GM19452 (cell line): ENCODE measurements at regions not wholly inside any gene's neighbourhood (a gene's known extent, or its start where the extent isn't known, plus 50 kb on each side); places are given as distances from the start of the nearest gene placed in this dataset.

Source experiments
- ATAC-seq: cut with Tn5 transposase; IDR thresholded peaks from one replicate; pipeline ENCODE4 v1.9.1; 2021; ENCODE audit not compliant: unreplicated experiment

- no peak for ATAC-seq
Measured at GRCh38 chr16:79303206-79303605, 297.3 kb downstream of the MAF start.

- ATAC-seq: no peak
Measured at GRCh38 chr16:79302731-79303130, 297.8 kb downstream of the MAF start.

GRCh38 chr16:79301051-79301450 lies 299.5 kb downstream of the MAF start:
- no peak for ATAC-seq

GRCh38 chr16:79298894-79299799 lies 301.4 kb downstream of the MAF start:
- no peak for ATAC-seq

GRCh38 chr16:79298476-79298875 lies 302.1 kb downstream of the MAF start:
- ATAC-seq: no peak

- ATAC-seq: no peak
Measured at GRCh38 chr16:79297805-79298204, 302.7 kb downstream of the MAF start.

- no peak for ATAC-seq
Measured at GRCh38 chr16:79297296-79297695, 303.2 kb downstream of the MAF start.

- ATAC-seq: no peak
Measured at GRCh38 chr16:79296491-79296890, 304.0 kb downstream of the MAF start.

- ATAC-seq: no peak
Measured at GRCh38 chr16:79295746-79296145, 304.8 kb downstream of the MAF start.

GRCh38 chr16:79295162-79295561 lies 305.4 kb downstream of the MAF start:
- no peak for ATAC-seq

- ATAC-seq: no peak
Measured at GRCh38 chr16:79294568-79294967, 306.0 kb downstream of the MAF start.

GRCh38 chr16:79293836-79294460 lies 306.6 kb downstream of the MAF start:
- ATAC-seq: no peak

- no peak for ATAC-seq
Measured at GRCh38 chr16:79288066-79288465, 312.5 kb downstream of the MAF start.

GRCh38 chr16:79287424-79287917 lies 313.1 kb downstream of the MAF start:
- no peak for ATAC-seq

- ATAC-seq: peak; percentile 93
Measured at GRCh38 chr16:79286646-79287423, 313.7 kb downstream of the MAF start.

- ATAC-seq: no peak
Measured at GRCh38 chr16:79284766-79285165, 315.8 kb downstream of the MAF start.

GRCh38 chr16:79283578-79283977 lies 317.0 kb downstream of the MAF start:
- ATAC-seq: no peak

GRCh38 chr16:79282806-79283205 lies 317.7 kb downstream of the MAF start:
- no peak for ATAC-seq

GRCh38 chr16:79278506-79278905 lies 322.0 kb downstream of the MAF start:
- ATAC-seq: no peak

GRCh38 chr16:79276501-79276900 lies 324.0 kb downstream of the MAF start:
- ATAC-seq: no peak

- ATAC-seq: no peak
Measured at GRCh38 chr16:79274264-79274663, 326.3 kb downstream of the MAF start.
